AG09319 (cell line): ENCODE measurements at regions not wholly inside any gene's neighbourhood (a gene's known extent, or its start where the extent isn't known, plus 50 kb on each side); places are given as distances from the start of the nearest gene placed in this dataset.

Source experiments
- DNase-seq: peaks from one replicate; pipeline ENCODE4 v3.0.0-alpha.2; 2010; ENCODE audit warnings: low read depth; ENCODE audit errors: extremely low read depth
- CTCF ChIP-seq: IDR thresholded peaks from 2 replicates; pipeline ENCODE4 v1.5.1; 2011; ENCODE audit warnings: low read depth, mild to moderate bottlenecking, inconsistent platforms, low read length, moderate library complexity

GRCh38 chr12:127696963-127697362, 570.0 kb upstream of the TMEM132C start:
- no peak for DNase-seq
- no peak for TF ChIP-seq CTCF

GRCh38 chr12:127703026-127703425, 563.9 kb upstream of the TMEM132C start:
- TF ChIP-seq CTCF = no peak
- no peak for DNase-seq

GRCh38 chr12:127711108-127711507, 555.9 kb upstream of the TMEM132C start:
- no peak for DNase-seq
- TF ChIP-seq CTCF = peak; percentile 32

GRCh38 chr12:127712561-127712960, 554.4 kb upstream of the TMEM132C start:
- TF ChIP-seq CTCF = no peak
- no peak for DNase-seq

- DNase-seq = no peak
- no peak for TF ChIP-seq CTCF
Measured at GRCh38 chr12:127716166-127716565, 550.8 kb upstream of the TMEM132C start.

- no peak for DNase-seq
Measured at GRCh38 chr12:127717278-127717677, 549.7 kb upstream of the TMEM132C start.

GRCh38 chr12:127720334-127720733, 546.6 kb upstream of the TMEM132C start:
- no peak for DNase-seq
- no peak for TF ChIP-seq CTCF

More at GRCh38 chr12:127717278-127717677, 549.7 kb upstream of the TMEM132C start:
- no peak for TF ChIP-seq CTCF
